HEK293 (cell line): ENCODE measurements at regions not wholly inside any gene's neighbourhood (a gene's known extent, or its start where the extent isn't known, plus 50 kb on each side); places are given as distances from the start of the nearest gene placed in this dataset.

ENCODE experiments used
- ZBTB7A ChIP-seq: fragments of 450-650 bp; formaldehyde crosslinking; IDR thresholded peaks from 2 replicates; pipeline ENCODE4 v1.5.1; 2016; ENCODE audit warnings: low read depth, missing biosample characterization, missing genetic modification characterization
- ZNF449 ChIP-seq: fragments of 450-650 bp; formaldehyde crosslinking; IDR thresholded peaks from 2 replicates; pipeline ENCODE4 v1.5.1; 2017; ENCODE audit warnings: missing biosample characterization, mild to moderate bottlenecking, missing genetic modification characterization, moderate library complexity
- ZNF76 ChIP-seq: fragments of 450-650 bp; formaldehyde crosslinking; IDR thresholded peaks from 2 replicates; pipeline ENCODE4; 2016; ENCODE audit warnings: low read depth, missing biosample characterization, missing genetic modification characterization, borderline replicate concordance
- ZNF785 ChIP-seq: fragments of 450-650 bp; formaldehyde crosslinking; IDR thresholded peaks from 2 replicates; pipeline ENCODE4 v1.5.1; 2016; ENCODE audit warnings: missing biosample characterization, missing genetic modification characterization

DNA sequence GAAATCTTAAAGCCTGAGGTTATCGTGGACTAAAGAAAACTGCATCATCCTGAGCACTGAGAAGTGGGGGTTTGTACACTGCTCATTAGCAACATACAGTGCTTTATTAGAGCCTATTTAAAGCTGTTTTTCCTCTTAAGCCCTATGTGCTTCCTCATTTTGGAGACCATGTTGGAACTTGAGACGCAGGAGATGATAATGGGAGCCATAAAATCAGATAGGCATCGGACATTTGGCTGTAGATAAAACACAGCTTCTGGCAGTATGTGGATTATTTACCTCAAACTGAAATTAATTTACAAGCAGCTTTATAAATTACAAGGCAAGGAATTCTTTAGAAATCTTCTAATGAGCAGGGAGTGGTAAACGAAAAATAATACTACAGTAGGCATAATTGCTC, 147.7 kb upstream of the IVNS1ABP start:
- no peak for TF ChIP-seq ZNF785 (tag by site-specific recombination)
- no peak for TF ChIP-seq ZBTB7A (tag by site-specific recombination)
- TF ChIP-seq ZNF76, result no peak
- no peak for TF ChIP-seq ZNF449 (tag by site-specific recombination)
